Lower lobe of right lung (tissue), 2 donors: ENCODE measurements at regions not wholly inside any gene's neighbourhood (a gene's known extent, or its start where the extent isn't known, plus 50 kb on each side); places are given as distances from the start of the nearest gene placed in this dataset.

Experiments
- ATAC-seq, 2 donors: fragments of 200-7000 bp; cut with Tn5 transposase; one replicate each; pipeline ENCODE4 v1.9.1; 2020 to 2022; ENCODE audit warnings: mild to moderate bottlenecking in 2 of 2, moderate library complexity in 2 of 2
- DNase-seq: peaks from one replicate; pipeline ENCODE4 v3.0.0-alpha.2; 2020
- H3K27ac ChIP-seq: fragments of 200-600 bp; one replicate; pipeline ENCODE4 v1.8.0; 2022
- H3K27me3 ChIP-seq: fragments of 200-600 bp; one replicate; pipeline ENCODE4 v1.8.0; 2022; ENCODE audit warnings: low read depth
- H3K36me3 ChIP-seq: fragments of 200-600 bp; one replicate; pipeline ENCODE4 v1.8.0; 2022; ENCODE audit warnings: mild to moderate bottlenecking
- H3K4me1 ChIP-seq: fragments of 200-600 bp; one replicate; pipeline ENCODE4 v1.8.0; 2022
- H3K4me3 ChIP-seq: fragments of 200-600 bp; one replicate; pipeline ENCODE4 v1.8.0; 2022; ENCODE audit warnings: mild to moderate bottlenecking
- H3K9me3 ChIP-seq: fragments of 200-600 bp; one replicate; pipeline ENCODE4 v1.8.0; 2022
- CTCF ChIP-seq: fragments of 200-600 bp; IDR thresholded peaks from one replicate; pipeline ENCODE4 v1.8.0; 2022; ENCODE audit warnings: antibody characterized with exemption, mild to moderate bottlenecking
- intact Hi-C: fragments of 100-400 bp; cut with DNase I; formaldehyde crosslinking; loops from one replicate; pipeline ENCODE4 v1.11.0; 2022
- donor health status: DM: no; HTN: yes; CAD: no; lungs with severe emphysema.

GRCh38 chr11:41982975-41983374, 523.5 kb upstream of the LRRC4C start:
- Histone ChIP-seq H3K4me1 (no peaks in the 10 kb centered on the region), H3K27ac (no peak overlapping the region), H3K9me3 (no peaks in the 10 kb centered on the region), H3K36me3 (no peaks in the 10 kb centered on the region), H3K4me3 (no peak overlapping the region), H3K27me3 (no peaks in the 10 kb centered on the region)
- DNase-seq (no peak), ATAC-seq (no peak)
- intact Hi-C loops: no loop called here
- TF ChIP-seq CTCF: no peak

GRCh38 chr11:41983475-41983874, 524.0 kb upstream of the LRRC4C start:
- no peak for TF ChIP-seq CTCF
- Histone ChIP-seq H3K9me3 (no peaks in the 10 kb centered on the region), H3K27me3 (no peaks in the 10 kb centered on the region), H3K36me3 (no peaks in the 10 kb centered on the region), H3K4me1 (no peaks in the 10 kb centered on the region), H3K27ac (no peak overlapping the region), H3K4me3 (no peak overlapping the region)
- DNase-seq (no peak), ATAC-seq (no peak)
- intact Hi-C loops: no loop called here

GRCh38 chr11:41984023-41984422, 524.6 kb upstream of the LRRC4C start:
- no peak for TF ChIP-seq CTCF
- no peaks in the 10 kb centered on the region for H3K27me3 ChIP-seq
- intact Hi-C loops: no loop called here
- no peaks in the 10 kb centered on the region for H3K4me1 ChIP-seq
- no peak overlapping the region for H3K27ac ChIP-seq
- no peaks in the 10 kb centered on the region for H3K9me3 ChIP-seq
- H3K36me3 ChIP-seq: no peaks in the 10 kb centered on the region
- ATAC-seq (no peak), DNase-seq (no peak)
- no peak overlapping the region for H3K4me3 ChIP-seq

- H3K27ac ChIP-seq: no peak overlapping the region
- no peak for TF ChIP-seq CTCF
- no peaks in the 10 kb centered on the region for H3K9me3 ChIP-seq
- H3K4me1 ChIP-seq: no peaks in the 10 kb centered on the region
- no peaks in the 10 kb centered on the region for H3K36me3 ChIP-seq
- no peak overlapping the region for H3K4me3 ChIP-seq
- intact Hi-C loops: no loop called here
- ATAC-seq: no peak
- no peaks in the 10 kb centered on the region for H3K27me3 ChIP-seq
- DNase-seq: no peak
Measured at GRCh38 chr11:41985799-41986198, 526.3 kb upstream of the LRRC4C start.

GRCh38 chr11:41988951-41989572, 529.6 kb upstream of the LRRC4C start:
- no peak for DNase-seq
- Histone ChIP-seq H3K4me3 (no peak overlapping the region), H3K27me3 (no peaks in the 10 kb centered on the region), H3K9me3 (no peaks in the 10 kb centered on the region), H3K27ac (no peak overlapping the region), H3K4me1 (no peaks in the 10 kb centered on the region), H3K36me3 (no peaks in the 10 kb centered on the region)
- TF ChIP-seq CTCF: no peak
- intact Hi-C loops: no loop called here
- no peak for ATAC-seq
